ENCODE measurements at regions not wholly inside any gene's neighbourhood (a gene's known extent, or its start where the extent isn't known, plus 50 kb on each side); places are given as distances from the start of the nearest gene placed in this dataset.

DNA sequence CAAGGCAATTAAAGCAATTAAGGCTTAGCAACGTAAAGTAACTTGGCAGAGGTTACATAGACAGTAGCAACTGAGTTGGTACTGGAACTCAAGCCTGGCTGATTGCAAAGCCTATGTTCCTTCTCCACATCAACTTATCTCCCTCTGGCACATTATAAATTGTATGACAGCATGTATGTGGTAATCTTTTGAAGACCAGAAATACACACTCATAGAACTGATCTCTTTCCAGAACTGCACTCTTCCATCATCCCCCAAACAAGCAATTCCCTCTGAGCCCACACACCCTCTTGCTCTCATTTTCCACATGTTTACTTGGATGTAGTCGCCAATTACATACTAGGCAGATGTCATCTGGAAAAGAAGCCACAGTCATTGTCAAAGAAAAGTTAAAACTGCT, 502.2 kb downstream of the PLPP3 start:
- ChIA-PET CTCF (no interaction called here), POLR2A (no interaction called here)
- DNase-seq = no peak
- no peaks in the 10 kb centered on the region for H3K9me3 Mint-ChIP-seq
- no peak overlapping the region for H3K27ac Mint-ChIP-seq
- H3K4me3 Mint-ChIP-seq = no peak overlapping the region
- no peaks in the 10 kb centered on the region for H3K4me1 Mint-ChIP-seq
- no peaks in the 10 kb centered on the region for H3K27me3 Mint-ChIP-seq
- H3K36me3 Mint-ChIP-seq (ENCODE audit: low read depth) = no peaks in the 10 kb centered on the region

- ChIA-PET CTCF (no interaction called here), POLR2A (no interaction called here)
- no peak for DNase-seq
- H3K27me3 Mint-ChIP-seq = no peaks in the 10 kb centered on the region
- H3K27ac Mint-ChIP-seq = no peak overlapping the region
- no peaks in the 10 kb centered on the region for H3K9me3 Mint-ChIP-seq
- H3K36me3 Mint-ChIP-seq (ENCODE audit: low read depth) = no peaks in the 10 kb centered on the region
- H3K4me1 Mint-ChIP-seq = no peaks in the 10 kb centered on the region
- no peak overlapping the region for H3K4me3 Mint-ChIP-seq
Measured at GRCh38 chr1:56074007-56074651, 505.2 kb downstream of the PLPP3 start.

DNA sequence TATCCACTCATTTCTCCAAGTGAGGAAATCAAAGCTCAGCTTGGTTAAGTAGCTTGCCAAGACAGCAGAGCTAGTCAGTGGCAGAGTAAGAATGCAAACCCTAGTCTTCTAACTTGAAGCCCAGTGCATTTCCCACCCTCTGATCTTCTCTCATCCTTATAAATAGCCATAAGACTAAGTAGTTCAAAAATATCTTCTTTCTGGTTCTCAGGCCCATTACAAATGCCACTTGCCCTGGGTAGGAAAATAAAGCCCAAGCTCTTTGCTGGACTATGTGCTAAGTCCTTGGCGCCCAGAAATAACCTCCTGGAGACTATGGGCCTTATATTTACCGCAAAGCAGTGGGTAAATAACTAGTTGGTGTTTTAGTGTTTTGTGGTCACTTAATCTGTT, 505.8 kb downstream of the PLPP3 start:
- Mint-ChIP-seq H3K27ac (no peak overlapping the region), H3K27me3 (no peaks in the 10 kb centered on the region), H3K4me1 (no peaks in the 10 kb centered on the region), H3K4me3 (no peak overlapping the region), H3K36me3 (ENCODE audit: low read depth) (no peaks in the 10 kb centered on the region), H3K9me3 (no peaks in the 10 kb centered on the region)
- DNase-seq = no peak
- CTCF ChIA-PET = no interaction called here
- POLR2A ChIA-PET = interaction anchor here (0.7 kb wide), 1 partner anchor 548 kb away, joined by 3 read pairs; no protein-coding TSS in a partner anchor

- no peaks in the 10 kb centered on the region for H3K36me3 Mint-ChIP-seq (ENCODE audit: low read depth)
- POLR2A ChIA-PET = interaction anchor here (0.7 kb wide), 1 partner anchor 548 kb away, joined by 3 read pairs; no protein-coding TSS in a partner anchor
- CTCF ChIA-PET = no interaction called here
- no peaks in the 10 kb centered on the region for H3K4me1 Mint-ChIP-seq
- H3K27me3 Mint-ChIP-seq = no peaks in the 10 kb centered on the region
- H3K27ac Mint-ChIP-seq = no peak overlapping the region
- H3K4me3 Mint-ChIP-seq = no peak overlapping the region
- DNase-seq = no peak
- no peaks in the 10 kb centered on the region for H3K9me3 Mint-ChIP-seq
Measured at GRCh38 chr1:56073206-56073605, 506.2 kb downstream of the PLPP3 start.

DNA sequence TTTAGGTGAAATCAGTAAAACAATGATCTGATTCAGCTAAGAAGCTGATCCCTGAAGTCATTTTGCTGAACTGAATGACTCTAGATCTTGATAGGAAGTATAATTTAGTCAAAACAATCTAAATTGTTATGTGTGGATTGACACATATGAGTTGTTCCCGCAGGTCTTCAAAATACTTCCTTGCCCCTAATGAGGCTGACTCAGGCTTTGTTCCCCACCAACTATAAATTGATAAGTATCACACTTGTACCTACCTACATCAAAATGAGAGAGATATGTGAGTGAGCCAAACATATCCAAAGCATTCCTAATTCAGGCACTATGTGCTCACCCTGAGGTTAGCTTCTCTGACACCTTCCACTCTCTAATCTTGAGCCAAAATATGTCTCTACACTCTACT, 507.1 kb downstream of the PLPP3 start:
- H3K27me3 Mint-ChIP-seq = no peaks in the 10 kb centered on the region
- no peaks in the 10 kb centered on the region for H3K4me1 Mint-ChIP-seq
- CTCF ChIA-PET = no interaction called here
- POLR2A ChIA-PET = no interaction called here
- H3K36me3 Mint-ChIP-seq (ENCODE audit: low read depth) = no peaks in the 10 kb centered on the region
- H3K4me3 Mint-ChIP-seq = no peak overlapping the region
- no peak overlapping the region for H3K27ac Mint-ChIP-seq
- H3K9me3 Mint-ChIP-seq = no peaks in the 10 kb centered on the region
- DNase-seq = no peak

DNA sequence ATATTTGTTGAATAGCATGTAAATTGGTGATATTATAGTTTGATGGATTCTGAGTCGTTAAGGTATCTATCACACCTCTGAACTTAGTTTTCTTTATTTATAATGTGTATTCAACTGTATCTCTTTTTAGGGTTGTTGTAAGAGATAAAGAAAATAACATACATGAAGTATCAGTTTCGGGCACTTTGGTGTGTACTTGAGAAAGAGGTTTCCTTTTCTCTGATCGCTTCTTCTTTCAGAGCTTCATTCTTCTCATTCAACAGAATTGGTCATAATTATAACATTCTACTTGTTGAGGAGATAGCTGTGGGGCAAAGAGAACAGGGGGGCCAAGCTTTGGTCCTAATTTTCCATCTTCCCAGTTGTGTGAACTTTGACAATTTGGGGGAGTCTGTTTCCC, 508.0 kb downstream of the PLPP3 start:
- no peak overlapping the region for H3K27ac Mint-ChIP-seq
- no peaks in the 10 kb centered on the region for H3K4me1 Mint-ChIP-seq
- CTCF ChIA-PET = no interaction called here
- no peak for DNase-seq
- POLR2A ChIA-PET = no interaction called here
- no peaks in the 10 kb centered on the region for H3K9me3 Mint-ChIP-seq
- H3K4me3 Mint-ChIP-seq = no peak overlapping the region
- no peaks in the 10 kb centered on the region for H3K36me3 Mint-ChIP-seq (ENCODE audit: low read depth)
- no peaks in the 10 kb centered on the region for H3K27me3 Mint-ChIP-seq

- ChIA-PET POLR2A (no interaction called here), CTCF (no interaction called here)
- no peaks in the 10 kb centered on the region for H3K4me1 Mint-ChIP-seq
Measured at GRCh38 chr1:56070601-56071000, 508.8 kb downstream of the PLPP3 start.

GRCh38 chr1:56069824-56070223, 509.5 kb downstream of the PLPP3 start:
- no peaks in the 10 kb centered on the region for H3K36me3 Mint-ChIP-seq (ENCODE audit: low read depth)
- CTCF ChIA-PET = no interaction called here
- no peak overlapping the region for H3K27ac Mint-ChIP-seq
- no peaks in the 10 kb centered on the region for H3K9me3 Mint-ChIP-seq
- H3K27me3 Mint-ChIP-seq = no peaks in the 10 kb centered on the region
- H3K4me1 Mint-ChIP-seq = no peaks in the 10 kb centered on the region
- POLR2A ChIA-PET = no interaction called here
- DNase-seq = no peak
- no peak overlapping the region for H3K4me3 Mint-ChIP-seq

More at GRCh38 chr1:56070601-56071000, 508.8 kb downstream of the PLPP3 start:
- H3K27me3 Mint-ChIP-seq = no peaks in the 10 kb centered on the region
- no peaks in the 10 kb centered on the region for H3K36me3 Mint-ChIP-seq (ENCODE audit: low read depth)
- no peak overlapping the region for H3K4me3 Mint-ChIP-seq
- no peak for DNase-seq
- H3K27ac Mint-ChIP-seq = no peak overlapping the region
- no peaks in the 10 kb centered on the region for H3K9me3 Mint-ChIP-seq

DNA sequence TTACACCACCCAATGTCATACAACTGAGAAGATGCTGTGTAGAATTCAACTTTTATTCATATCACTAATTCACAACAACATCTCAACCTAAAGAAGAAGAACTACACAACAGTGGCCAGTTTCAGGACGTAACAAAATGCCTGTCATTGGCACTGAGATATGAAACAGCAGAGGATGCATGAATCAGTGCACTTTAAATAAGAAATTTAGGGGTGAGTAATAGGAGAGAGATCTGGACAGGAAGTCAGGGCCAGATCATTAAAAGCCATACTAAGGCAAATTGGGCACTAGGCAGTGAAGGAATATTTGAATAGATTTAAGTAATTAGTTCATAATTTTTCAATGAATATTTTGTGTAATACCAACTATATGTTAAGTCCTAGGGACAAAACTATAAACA, 510.5 kb downstream of the PLPP3 start:
- DNase-seq = no peak
- Mint-ChIP-seq H3K9me3 (no peaks in the 10 kb centered on the region), H3K4me3 (no peak overlapping the region), H3K4me1 (no peaks in the 10 kb centered on the region), H3K36me3 (ENCODE audit: low read depth) (no peaks in the 10 kb centered on the region), H3K27ac (no peak overlapping the region), H3K27me3 (no peaks in the 10 kb centered on the region)
- ChIA-PET POLR2A (no interaction called here), CTCF (no interaction called here)

DNA sequence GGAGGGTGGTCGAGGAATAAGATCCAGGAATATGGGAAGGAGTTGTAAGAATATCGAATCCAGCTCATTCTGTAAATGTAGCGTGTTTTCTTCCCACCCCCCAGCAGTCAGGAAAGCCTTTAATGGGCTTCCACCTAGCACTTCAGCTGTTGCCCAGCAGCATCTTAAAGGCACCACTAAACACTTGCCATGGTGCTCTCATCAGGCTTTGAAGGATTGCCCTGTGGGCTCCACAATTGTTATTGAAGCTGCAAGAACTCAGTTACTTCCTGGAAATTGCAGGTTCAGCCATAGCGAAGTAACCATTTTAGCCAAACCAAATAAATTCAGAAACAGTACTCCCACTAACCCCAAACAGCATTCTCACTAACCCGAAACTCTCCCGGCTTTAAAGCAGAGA, 511.2 kb downstream of the PLPP3 start:
- Mint-ChIP-seq H3K36me3 (ENCODE audit: low read depth) (no peaks in the 10 kb centered on the region), H3K27ac (no peak overlapping the region), H3K27me3 (no peaks in the 10 kb centered on the region), H3K4me1 (no peaks in the 10 kb centered on the region), H3K4me3 (no peak overlapping the region), H3K9me3 (no peaks in the 10 kb centered on the region)
- ChIA-PET POLR2A (no interaction called here), CTCF (no interaction called here)
- no peak for DNase-seq

GRCh38 chr1:56065729-56066128, 513.6 kb downstream of the PLPP3 start:
- Mint-ChIP-seq H3K4me3 (no peak overlapping the region), H3K9me3 (peaks cover 3% of the 10 kb centered on the region), H3K4me1 (no peaks in the 10 kb centered on the region), H3K27me3 (no peaks in the 10 kb centered on the region), H3K36me3 (ENCODE audit: low read depth) (no peaks in the 10 kb centered on the region), H3K27ac (no peak overlapping the region)
- POLR2A ChIA-PET = no interaction called here
- DNase-seq = no peak
- CTCF ChIA-PET = no interaction called here

DNA sequence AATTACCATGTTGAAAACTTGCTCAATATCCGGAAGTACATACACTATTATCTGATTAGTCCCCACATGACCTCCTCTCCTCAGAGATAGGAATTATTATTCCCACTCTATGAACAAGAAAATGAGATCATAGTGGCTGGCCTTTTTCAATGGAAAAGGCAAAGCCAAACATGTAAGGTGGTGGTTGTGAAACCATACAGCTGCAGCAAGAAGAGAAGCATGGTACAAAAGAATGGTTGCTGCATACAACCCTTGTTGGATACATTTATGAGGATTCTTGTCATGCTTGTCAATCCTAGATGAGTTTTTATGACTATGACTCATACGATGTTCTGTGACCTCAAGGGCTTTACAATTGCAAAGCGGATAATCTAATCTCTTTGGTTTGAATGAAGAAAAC, 514.7 kb downstream of the PLPP3 start:
- ChIA-PET CTCF (no interaction called here), POLR2A (no interaction called here)
- H3K9me3 Mint-ChIP-seq = peaks cover 3% of the 10 kb centered on the region
- no peak overlapping the region for H3K4me3 Mint-ChIP-seq
- no peaks in the 10 kb centered on the region for H3K36me3 Mint-ChIP-seq (ENCODE audit: low read depth)
- DNase-seq = no peak
- no peaks in the 10 kb centered on the region for H3K4me1 Mint-ChIP-seq
- no peak overlapping the region for H3K27ac Mint-ChIP-seq
- no peaks in the 10 kb centered on the region for H3K27me3 Mint-ChIP-seq

DNA sequence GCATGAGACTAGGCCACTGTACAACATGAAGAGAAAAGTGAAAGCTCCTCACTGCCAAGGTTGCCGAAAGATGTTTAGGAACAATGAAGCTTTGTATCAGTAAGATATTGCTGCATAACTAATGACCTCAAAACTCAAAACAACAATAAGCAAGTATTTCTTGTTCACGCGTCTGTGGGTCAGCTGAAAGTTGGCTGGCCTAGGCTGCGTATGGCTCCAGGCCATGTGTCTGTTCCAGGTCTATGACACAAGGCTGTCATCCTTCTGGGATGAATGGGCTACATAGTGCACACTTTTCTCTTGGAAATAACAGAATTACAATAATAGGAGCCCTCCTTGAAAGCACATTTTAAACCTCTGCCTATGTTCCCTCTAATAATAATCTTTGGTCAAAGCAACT, 515.9 kb downstream of the PLPP3 start:
- CTCF ChIA-PET = no interaction called here
- H3K36me3 Mint-ChIP-seq (ENCODE audit: low read depth) = no peaks in the 10 kb centered on the region
- POLR2A ChIA-PET = interaction anchor here (0.7 kb wide), 1 partner anchor 1837 kb away, joined by 3 read pairs; no protein-coding TSS in a partner anchor
- DNase-seq = no peak
- peaks cover 3% of the 10 kb centered on the region for H3K9me3 Mint-ChIP-seq
- H3K27ac Mint-ChIP-seq = no peak overlapping the region
- no peaks in the 10 kb centered on the region for H3K27me3 Mint-ChIP-seq
- H3K4me3 Mint-ChIP-seq = no peak overlapping the region
- H3K4me1 Mint-ChIP-seq = no peaks in the 10 kb centered on the region

- peaks cover 3% of the 10 kb centered on the region for H3K9me3 Mint-ChIP-seq
- CTCF ChIA-PET = no interaction called here
- no peak overlapping the region for H3K4me3 Mint-ChIP-seq
- no peak overlapping the region for H3K27ac Mint-ChIP-seq
- DNase-seq = no peak
- H3K36me3 Mint-ChIP-seq (ENCODE audit: low read depth) = no peaks in the 10 kb centered on the region
- POLR2A ChIA-PET = no interaction called here
- no peaks in the 10 kb centered on the region for H3K4me1 Mint-ChIP-seq
- H3K27me3 Mint-ChIP-seq = no peaks in the 10 kb centered on the region
Measured at GRCh38 chr1:56062625-56063024, 516.7 kb downstream of the PLPP3 start.

All from activated CD4-positive, alpha-beta T cell treated with anti-CD3 and anti-CD28 coated beads, Interleukin-2, amount 10 ng/mL, durations not matched to agents 7 days and 5 days (primary cell).